HG03066 (cell line): ENCODE measurements at regions not wholly inside any gene's neighbourhood (a gene's known extent, or its start where the extent isn't known, plus 50 kb on each side); places are given as distances from the start of the nearest gene placed in this dataset.

Experiments
- ATAC-seq: cut with Tn5 transposase; IDR thresholded peaks from one replicate; pipeline ENCODE4 v1.9.1; 2021; ENCODE audit warnings: low read depth; ENCODE audit not compliant: unreplicated experiment

DNA sequence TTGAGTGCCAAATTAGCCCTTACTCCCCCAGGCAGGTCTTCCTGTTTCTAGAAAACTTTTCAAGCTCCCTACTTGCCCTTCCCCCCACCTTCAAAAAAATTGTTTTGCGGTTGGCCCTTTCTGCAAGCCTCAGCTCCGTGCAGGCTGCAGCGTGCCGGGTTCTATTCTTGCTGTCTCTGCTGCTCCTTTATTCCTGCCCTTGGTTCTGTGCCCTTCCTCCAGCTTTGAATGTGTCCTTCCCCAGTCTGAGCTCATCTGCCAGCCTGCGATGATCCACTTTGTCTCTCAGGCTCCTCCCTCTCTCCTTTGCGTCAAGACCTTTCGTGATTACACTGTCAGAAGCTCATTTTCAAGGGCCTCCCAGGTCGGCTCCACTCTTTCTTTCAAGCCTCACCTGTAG, 98.6 kb downstream of the IRF2BPL start:
- ATAC-seq, result no peak

- no peak for ATAC-seq
Measured at GRCh38 chr14:76927971-76928700, 100.4 kb downstream of the IRF2BPL start.

GRCh38 chr14:76926521-76927251, 100.5 kb downstream of the LRRC74A start:
- ATAC-seq, result no peak

DNA sequence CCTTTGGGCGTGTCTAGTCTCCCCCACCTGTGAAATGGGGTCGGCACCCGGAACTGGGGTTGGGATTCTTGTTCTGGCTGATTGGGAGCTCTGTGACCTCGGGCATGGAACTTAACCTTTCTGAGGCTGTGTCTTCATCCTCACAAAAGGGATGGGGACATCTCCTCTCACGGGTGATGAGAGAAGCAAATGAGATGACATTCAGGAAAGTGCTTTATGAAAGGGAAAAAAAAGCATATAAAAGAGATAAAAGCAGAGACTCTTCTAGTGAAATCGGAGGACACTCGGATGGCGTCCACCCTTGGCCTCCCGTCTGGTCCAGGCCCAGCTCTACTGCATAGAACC, 98.9 kb downstream of the LRRC74A start:
- ATAC-seq, result no peak

GRCh38 chr14:76924371-76925096, 98.3 kb downstream of the LRRC74A start:
- ATAC-seq, result no peak

DNA sequence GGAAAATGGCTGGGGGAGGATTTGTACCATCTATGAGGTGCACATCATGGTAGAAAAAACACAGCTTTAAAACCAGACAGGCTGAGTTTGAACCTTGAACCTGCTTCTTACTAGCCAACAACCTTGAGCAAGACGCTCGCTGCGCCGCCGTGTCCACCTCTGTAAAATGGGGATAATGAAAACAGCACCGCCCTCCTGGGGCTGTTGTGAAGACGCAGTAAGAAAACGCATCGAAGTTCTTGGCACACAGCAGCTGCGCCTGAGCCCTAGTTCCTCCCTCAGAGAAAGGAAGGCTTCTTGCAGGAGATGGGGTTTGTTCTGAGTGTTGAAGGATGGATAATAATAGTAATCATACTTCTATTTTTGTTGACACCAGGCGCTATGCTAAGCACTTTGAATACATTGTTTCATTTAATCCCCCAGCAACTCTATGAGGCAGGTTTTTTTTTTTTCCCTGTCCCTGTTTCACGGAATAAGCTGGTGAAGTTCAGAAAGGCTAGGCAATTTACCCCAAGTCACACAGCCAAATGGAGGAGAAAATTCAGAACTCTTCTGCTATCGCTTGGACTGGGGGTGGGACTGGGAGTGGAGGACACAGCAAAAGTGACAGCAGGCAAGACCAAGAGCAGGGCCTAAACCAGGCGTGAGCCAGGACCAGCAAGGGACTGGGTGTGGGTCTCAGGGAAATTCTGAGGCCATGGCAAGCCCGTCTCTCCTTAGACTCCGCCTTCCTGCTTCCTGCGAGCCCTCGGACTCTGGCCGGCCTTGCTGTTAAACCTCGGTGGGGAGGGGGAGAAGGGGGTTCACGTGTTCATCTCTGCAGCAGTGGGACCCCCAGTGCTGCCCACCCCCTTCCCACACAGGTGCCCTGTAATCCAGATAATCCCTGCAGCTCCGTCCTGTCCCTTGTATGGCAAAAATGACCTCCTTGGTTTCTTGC, 97.5 kb downstream of the LRRC74A start:
- no peak for ATAC-seq

- no peak for ATAC-seq
Measured at GRCh38 chr14:76922584-76922983, 96.4 kb downstream of the LRRC74A start.

- no peak for ATAC-seq
Measured at GRCh38 chr14:76922092-76922491, 95.9 kb downstream of the LRRC74A start.

DNA sequence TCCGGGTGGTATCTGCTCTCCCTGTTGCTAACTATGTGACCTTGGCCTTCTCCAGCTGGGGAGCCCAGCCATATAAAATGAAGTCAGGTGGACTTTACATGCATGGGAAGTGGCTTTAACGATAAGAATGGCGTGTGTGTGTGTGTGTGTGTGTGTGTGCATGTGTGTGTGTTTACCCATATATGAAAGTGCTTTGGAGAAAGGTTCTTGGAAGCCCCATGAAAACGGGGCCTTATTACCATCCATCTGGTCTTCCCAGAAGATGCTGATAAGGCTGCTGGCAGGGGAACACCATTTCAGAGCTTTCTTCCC, 94.8 kb downstream of the LRRC74A start:
- ATAC-seq, result no peak

DNA sequence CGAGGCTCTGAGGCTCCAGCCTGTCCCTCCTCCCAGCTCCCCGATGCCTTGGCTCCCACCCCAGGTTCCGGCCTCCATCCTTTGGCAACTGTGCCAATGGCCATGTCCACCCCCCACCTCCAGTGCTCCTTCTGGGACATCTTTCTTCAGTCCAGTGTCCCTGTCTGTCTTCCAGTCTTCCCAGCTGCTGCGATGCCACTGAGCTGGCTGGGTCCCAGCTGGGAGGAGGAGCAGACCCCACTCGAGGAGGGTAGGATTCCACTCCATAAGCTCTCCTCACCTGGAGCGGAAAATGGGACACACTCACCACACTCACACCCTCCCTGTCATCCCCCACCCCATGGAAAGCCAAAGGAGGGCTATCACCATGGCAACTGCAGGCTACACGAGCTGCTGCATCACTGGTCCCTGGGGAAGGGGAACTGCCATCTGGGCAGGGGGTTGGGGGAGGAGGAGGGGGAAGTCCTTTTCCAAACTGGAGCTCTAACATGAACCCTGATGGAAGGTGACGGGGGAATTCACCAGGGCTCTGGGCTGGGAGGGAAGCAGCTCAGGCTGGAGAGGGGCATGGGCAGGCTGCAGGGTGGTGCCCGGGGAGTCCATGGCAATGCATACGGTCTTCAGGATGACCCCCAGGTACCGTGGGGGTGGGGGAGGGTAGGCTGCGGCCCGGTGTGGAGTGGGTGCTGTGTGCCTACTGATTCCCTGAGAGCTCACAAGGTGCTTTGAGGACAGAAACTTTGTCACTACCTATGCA, 94.3 kb downstream of the LRRC74A start:
- ATAC-seq, result no peak

GRCh38 chr14:76919431-76920330, 93.5 kb downstream of the LRRC74A start:
- ATAC-seq, result no peak
